OCI-LY7 (cell line): ENCODE measurements at regions not wholly inside any gene's neighbourhood (a gene's known extent, or its start where the extent isn't known, plus 50 kb on each side); places are given as distances from the start of the nearest gene placed in this dataset.

Experiments used
- BruUV-seq: library from RNA; stranded (reverse); fragments of 400-500 nt; replicated peaks from 2 replicates; lab custom pipeline; 2021; lab: Mats Ljungman, UMichigan
- CTCF ChIA-PET: fragments of 300-600 bp; sonication (Branson Sonifier 250); formaldehyde crosslinking; loops from one replicate; lab custom pipeline; 2022; ENCODE audit warnings: antibody characterized with exemption; ENCODE audit not compliant: unreplicated experiment; lab: Charles Lee
- POLR2A ChIA-PET: fragments of 300-600 bp; sonication (Branson Sonifier 250); formaldehyde crosslinking; loops from one replicate; lab custom pipeline; 2022; ENCODE audit warnings: antibody characterized with exemption; lab: Charles Lee
- DNase-seq: peaks from one replicate; pipeline ENCODE4 v3.0.0-alpha.2; 2015; ENCODE audit warnings: low spot score
- H2AFZ ChIP-seq: fragments of 200-600 bp; sonication (generic), shearing (Covaris generic); 2 replicates; pipeline ENCODE4 v1.6.1; 2014; ENCODE audit warnings: mild to moderate bottlenecking, antibody characterized with exemption, low read length, moderate library complexity
- H3K27ac ChIP-seq: fragments of 200-600 bp; sonication (generic); 2 replicates; pipeline ENCODE4 v1.5.1; 2014; ENCODE audit warnings: mixed run types, low read depth, mild to moderate bottlenecking, moderate library complexity, low read length, inconsistent platforms; ENCODE audit not compliant: poor library complexity, severe bottlenecking
- H3K36me3 ChIP-seq: fragments of 200-600 bp; sonication (generic); 2 replicates; pipeline ENCODE4 v1.6.1; 2014; ENCODE audit warnings: mild to moderate bottlenecking, antibody characterized with exemption, low read length, moderate library complexity, mixed read lengths; ENCODE audit not compliant: insufficient read depth
- H3K4me1 ChIP-seq: fragments of 200-600 bp; sonication (generic); 2 replicates; pipeline ENCODE4 v1.5.1; 2014; ENCODE audit warnings: mild to moderate bottlenecking, low read length; ENCODE audit not compliant: insufficient read depth, poor library complexity, severe bottlenecking
- H3K4me2 ChIP-seq: fragments of 200-600 bp; sonication (generic); 2 replicates; pipeline ENCODE4 v1.6.1; 2014; ENCODE audit warnings: mild to moderate bottlenecking, low read length
- H3K4me3 ChIP-seq: fragments of 200-600 bp; sonication (generic); 2 replicates; pipeline ENCODE4 v1.5.1; 2014; ENCODE audit warnings: mild to moderate bottlenecking, low read depth, low read length; ENCODE audit not compliant: poor library complexity, severe bottlenecking
- H3K79me2 ChIP-seq: fragments of 200-600 bp; sonication (generic); 2 replicates; pipeline ENCODE4 v1.6.1; 2016; ENCODE audit warnings: low read depth, mild to moderate bottlenecking, low read length, moderate library complexity, mixed read lengths; ENCODE audit not compliant: insufficient read depth
- H3K9me2 ChIP-seq: fragments of 200-600 bp; sonication (generic); 2 replicates; pipeline ENCODE4 v1.6.1; 2016; ENCODE audit warnings: mild to moderate bottlenecking, low read length, mixed read lengths; ENCODE audit not compliant: insufficient read depth
- H3K9me3 ChIP-seq: fragments of 200-600 bp; sonication (generic); 2 replicates; pipeline ENCODE4 v1.6.1; 2014; ENCODE audit warnings: mild to moderate bottlenecking, mixed run types, low read length, mixed read lengths
- H4K20me1 ChIP-seq: fragments of 200-600 bp; sonication (generic); 2 replicates; pipeline ENCODE4 v1.6.1; 2014; ENCODE audit warnings: mild to moderate bottlenecking, antibody characterized with exemption, low read length, moderate library complexity, mixed read lengths; ENCODE audit not compliant: insufficient read depth
- CTCF ChIP-seq: fragments of 200-600 bp; sonication (generic); conservative IDR thresholded peaks from 2 replicates; pipeline ENCODE4 v1.5.1; 2014; ENCODE audit warnings: mild to moderate bottlenecking, antibody characterized with exemption, low read length, moderate library complexity, mixed read lengths
- EZH2phosphoT487 ChIP-seq: fragments of 200-600 bp; sonication (generic); IDR thresholded peaks from 2 replicates; pipeline ENCODE4 v1.6.1; 2018; ENCODE audit warnings: low read depth, borderline replicate concordance, mild to moderate bottlenecking, mixed run types, antibody characterized with exemption, low read length, moderate library complexity, mixed read lengths
- intact Hi-C: fragments of 100-400 bp; cut with micrococcal nuclease; formaldehyde crosslinking; loops from one replicate; pipeline ENCODE4 v1.10.0; 2022; ENCODE audit not compliant: unreplicated experiment

GRCh38 chr4:134807231-134807745, 605.7 kb upstream of the PABPC4L start:
- Histone ChIP-seq H3K9me2 (no peaks in the 10 kb centered on the region), H3K36me3 (no peaks in the 10 kb centered on the region), H2AFZ (no peak overlapping the region), H3K27ac (no peak overlapping the region), H3K4me2 (no peak overlapping the region), H3K9me3 (no peaks in the 10 kb centered on the region), H3K4me3 (no peak overlapping the region), H3K79me2 (no peaks in the 10 kb centered on the region), H3K4me1 (no peaks in the 10 kb centered on the region), H4K20me1 (no peaks in the 10 kb centered on the region)
- DNase-seq = no peak
- TF ChIP-seq EZH2phosphoT487 = no peak
- TF ChIP-seq CTCF = no peak
- no TSS peak for BruUV-seq
- intact Hi-C loops = no loop called here
- ChIA-PET POLR2A (no interaction called here), CTCF (no interaction called here)

DNA sequence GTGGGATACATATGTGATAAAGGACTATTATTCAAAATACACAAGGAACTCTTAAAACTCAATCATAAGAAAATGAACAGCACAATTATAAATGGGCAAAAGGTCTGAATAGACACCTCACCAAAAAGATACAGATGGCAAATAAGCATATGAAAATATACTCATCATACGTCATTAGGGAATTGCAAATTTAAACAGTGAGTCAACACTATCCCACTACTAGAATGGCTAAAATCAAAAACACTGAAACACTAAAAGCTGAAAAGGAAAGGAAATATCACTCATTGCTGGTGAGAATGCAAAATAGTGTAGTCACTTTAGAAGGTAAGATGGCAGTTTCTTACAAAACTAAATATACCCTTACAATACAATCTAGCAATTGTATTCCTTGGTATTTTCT, 597.0 kb upstream of the PABPC4L start:
- H3K79me2 ChIP-seq = no peaks in the 10 kb centered on the region
- no peaks in the 10 kb centered on the region for H3K9me2 ChIP-seq
- no peak for DNase-seq
- intact Hi-C loops = no loop called here
- H2AFZ ChIP-seq = no peak overlapping the region
- BruUV-seq = no TSS peak
- no peak overlapping the region for H3K4me2 ChIP-seq
- no peak overlapping the region for H3K4me3 ChIP-seq
- H3K4me1 ChIP-seq = no peaks in the 10 kb centered on the region
- H3K36me3 ChIP-seq = no peaks in the 10 kb centered on the region
- H3K9me3 ChIP-seq = 0 out of 2 replicates have a peak, but pooled peaks cover 4% of the 10 kb centered on the region
- H4K20me1 ChIP-seq = no peaks in the 10 kb centered on the region
- no peak overlapping the region for H3K27ac ChIP-seq
- POLR2A ChIA-PET = no interaction called here
- no peak for TF ChIP-seq EZH2phosphoT487
- TF ChIP-seq CTCF = no peak
- CTCF ChIA-PET = no interaction called here

GRCh38 chr4:134787315-134787714, 585.7 kb upstream of the PABPC4L start:
- no peaks in the 10 kb centered on the region for H3K9me2 ChIP-seq
- no peaks in the 10 kb centered on the region for H3K79me2 ChIP-seq
- intact Hi-C loops = no loop called here
- H3K36me3 ChIP-seq = no peaks in the 10 kb centered on the region
- no peaks in the 10 kb centered on the region for H3K4me1 ChIP-seq
- POLR2A ChIA-PET = interaction anchor here (0.8 kb wide), 1 partner anchor 10 kb away, joined by 8 read pairs; no protein-coding TSS in a partner anchor
- no peaks in the 10 kb centered on the region for H3K9me3 ChIP-seq
- H4K20me1 ChIP-seq = no peaks in the 10 kb centered on the region
- no peak overlapping the region for H3K4me3 ChIP-seq
- no peak overlapping the region for H3K27ac ChIP-seq
- H3K4me2 ChIP-seq = no peak overlapping the region
- no TSS peak for BruUV-seq
- TF ChIP-seq CTCF (no peak), EZH2phosphoT487 (no peak)
- DNase-seq = no peak
- no peak overlapping the region for H2AFZ ChIP-seq
- CTCF ChIA-PET = no interaction called here
